Ishikawa (cell line): ENCODE measurements at regions not wholly inside any gene's neighbourhood (a gene's known extent, or its start where the extent isn't known, plus 50 kb on each side); places are given as distances from the start of the nearest gene placed in this dataset.

Experiments
- CEBPB ChIP-seq: IDR thresholded peaks from 2 replicates; pipeline ENCODE4 v1.6.1; 2012
- CREB1 ChIP-seq: IDR thresholded peaks from 2 replicates; pipeline ENCODE4 v1.6.1; 2012; ENCODE audit warnings: low read depth
- EP300 ChIP-seq: IDR thresholded peaks from 2 replicates; pipeline ENCODE4 v1.6.1; 2012; ENCODE audit warnings: borderline replicate concordance
- FOXM1 ChIP-seq: IDR thresholded peaks from 2 replicates; pipeline ENCODE4 v1.6.1; 2012; ENCODE audit warnings: low read depth, borderline replicate concordance
- MAX ChIP-seq: IDR thresholded peaks from 2 replicates; pipeline ENCODE4 v1.6.1; 2012
- NFIC ChIP-seq: IDR thresholded peaks from 2 replicates; pipeline ENCODE4 v1.6.1; 2012
- RAD21 ChIP-seq: IDR thresholded peaks from 2 replicates; pipeline ENCODE4 v1.6.1; 2012; ENCODE audit warnings: low read depth
- REST ChIP-seq: IDR thresholded peaks from 2 replicates; pipeline ENCODE4 v1.6.1; 2012; ENCODE audit warnings: low read depth, mild to moderate bottlenecking
- TAF1 ChIP-seq: IDR thresholded peaks from 2 replicates; pipeline ENCODE4 v1.6.1; 2012; ENCODE audit warnings: low read depth, mild to moderate bottlenecking
- TEAD4 ChIP-seq: IDR thresholded peaks from 2 replicates; pipeline ENCODE4 v1.6.1; 2012
- YY1 ChIP-seq: IDR thresholded peaks from 2 replicates; pipeline ENCODE4 v1.6.1; 2012; ENCODE audit warnings: low read depth
- ZBTB7A ChIP-seq: IDR thresholded peaks from 2 replicates; pipeline ENCODE4 v1.6.1; 2012; ENCODE audit warnings: low read depth

DNA sequence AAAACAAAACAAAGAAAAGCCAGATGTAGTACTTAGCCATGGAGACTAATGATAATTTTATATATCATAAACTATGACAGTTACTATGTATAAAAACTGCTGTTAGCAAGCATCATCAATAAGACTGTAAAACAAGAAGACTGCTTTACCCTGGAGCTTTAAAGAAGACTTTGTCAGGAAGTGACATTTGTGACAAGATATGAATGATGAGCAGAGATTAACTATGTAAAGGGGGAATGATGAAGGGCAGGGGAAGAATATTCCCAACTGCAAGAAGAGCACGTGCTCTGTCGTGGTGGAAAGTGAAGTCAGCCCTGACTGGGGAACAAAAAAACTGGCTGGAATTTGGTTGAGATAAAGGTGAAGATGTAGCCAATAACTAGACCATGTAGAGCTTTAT lies 617.1 kb upstream of the AMOT start:
- TF ChIP-seq REST (no peak), CREB1 (no peak), FOXM1 (no peak), NFIC (no peak), MAX (no peak), RAD21 (no peak), EP300 (no peak), ZBTB7A (no peak), YY1 (no peak), CEBPB (no peak), TAF1 (no peak), TEAD4 (no peak)
